SK-N-SH (cell line): ENCODE measurements at regions not wholly inside any gene's neighbourhood (a gene's known extent, or its start where the extent isn't known, plus 50 kb on each side); places are given as distances from the start of the nearest gene placed in this dataset.

Experiments
- EP300 ChIP-seq, 2 experiments: IDR thresholded peaks; 2 replicates each; pipeline versions ENCODE4 v1.4.0 to v1.6.1; 2012; ENCODE audit warnings: borderline replicate concordance in 1 of 2, low read depth in 1 of 2, low read length in 1 of 2
- RCOR1 ChIP-seq: fragments of 150-350 bp; IDR thresholded peaks from 2 replicates; pipeline ENCODE4 v1.6.1; 2017; ENCODE audit warnings: antibody characterized with exemption, low read length
- TCF12 ChIP-seq: IDR thresholded peaks from 2 replicates; pipeline ENCODE4 v1.4.0; 2012
- TEAD4 ChIP-seq: IDR thresholded peaks from 2 replicates; pipeline ENCODE4 v1.4.0; 2012; ENCODE audit warnings: mild to moderate bottlenecking, borderline replicate concordance; ENCODE audit not compliant: insufficient read depth
- YY1 ChIP-seq: IDR thresholded peaks from 2 replicates; pipeline ENCODE4 v1.4.0; 2012; ENCODE audit warnings: low read depth, mild to moderate bottlenecking
- TF ChIP-seq, protein P1 (sequence below): fragments of 200-600 bp; sonication (generic); IDR thresholded peaks from 2 replicates; pipeline ENCODE4 v1.6.1; 2017; ENCODE audit warnings: antibody characterized with exemption, mild to moderate bottlenecking, moderate library complexity
- TF ChIP-seq, protein P2 (sequence below): IDR thresholded peaks from 2 replicates; pipeline ENCODE4 v1.6.1; 2012; ENCODE audit warnings: mild to moderate bottlenecking, low read depth, low read length, moderate library complexity

DNA sequence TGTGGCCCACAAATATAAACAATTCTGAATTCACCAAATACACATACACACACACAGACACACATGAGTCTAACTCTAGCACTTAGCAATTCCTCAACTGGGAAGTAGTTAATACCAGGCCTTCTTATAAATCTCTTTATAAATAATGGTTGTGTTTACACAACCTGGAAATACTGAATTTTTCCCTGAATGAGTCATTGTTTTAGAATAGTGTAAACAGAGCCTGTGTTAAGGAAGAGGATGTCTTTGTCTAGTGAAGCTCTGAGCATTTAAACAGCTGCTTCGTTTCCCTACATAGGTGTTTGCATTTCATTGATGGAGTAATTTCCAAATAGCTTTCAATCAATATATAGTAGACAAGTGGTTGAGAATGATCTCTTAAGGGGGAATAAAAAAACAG is 218.8 kb downstream of the BTG1 start:
- TF ChIP-seq TCF12, result no peak
- TF ChIP-seq, protein P1, sequence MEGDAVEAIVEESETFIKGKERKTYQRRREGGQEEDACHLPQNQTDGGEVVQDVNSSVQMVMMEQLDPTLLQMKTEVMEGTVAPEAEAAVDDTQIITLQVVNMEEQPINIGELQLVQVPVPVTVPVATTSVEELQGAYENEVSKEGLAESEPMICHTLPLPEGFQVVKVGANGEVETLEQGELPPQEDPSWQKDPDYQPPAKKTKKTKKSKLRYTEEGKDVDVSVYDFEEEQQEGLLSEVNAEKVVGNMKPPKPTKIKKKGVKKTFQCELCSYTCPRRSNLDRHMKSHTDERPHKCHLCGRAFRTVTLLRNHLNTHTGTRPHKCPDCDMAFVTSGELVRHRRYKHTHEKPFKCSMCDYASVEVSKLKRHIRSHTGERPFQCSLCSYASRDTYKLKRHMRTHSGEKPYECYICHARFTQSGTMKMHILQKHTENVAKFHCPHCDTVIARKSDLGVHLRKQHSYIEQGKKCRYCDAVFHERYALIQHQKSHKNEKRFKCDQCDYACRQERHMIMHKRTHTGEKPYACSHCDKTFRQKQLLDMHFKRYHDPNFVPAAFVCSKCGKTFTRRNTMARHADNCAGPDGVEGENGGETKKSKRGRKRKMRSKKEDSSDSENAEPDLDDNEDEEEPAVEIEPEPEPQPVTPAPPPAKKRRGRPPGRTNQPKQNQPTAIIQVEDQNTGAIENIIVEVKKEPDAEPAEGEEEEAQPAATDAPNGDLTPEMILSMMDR, result no peak
- TF ChIP-seq EP300 (IDR thresholded peaks at IDR 0.05; ENCODE audit: borderline replicate concordance in 1 of 2, low read depth in 1 of 2, low read length in 1 of 2), result no peak
- no peak for TF ChIP-seq YY1
- no peak for TF ChIP-seq TEAD4
- TF ChIP-seq, protein P2, sequence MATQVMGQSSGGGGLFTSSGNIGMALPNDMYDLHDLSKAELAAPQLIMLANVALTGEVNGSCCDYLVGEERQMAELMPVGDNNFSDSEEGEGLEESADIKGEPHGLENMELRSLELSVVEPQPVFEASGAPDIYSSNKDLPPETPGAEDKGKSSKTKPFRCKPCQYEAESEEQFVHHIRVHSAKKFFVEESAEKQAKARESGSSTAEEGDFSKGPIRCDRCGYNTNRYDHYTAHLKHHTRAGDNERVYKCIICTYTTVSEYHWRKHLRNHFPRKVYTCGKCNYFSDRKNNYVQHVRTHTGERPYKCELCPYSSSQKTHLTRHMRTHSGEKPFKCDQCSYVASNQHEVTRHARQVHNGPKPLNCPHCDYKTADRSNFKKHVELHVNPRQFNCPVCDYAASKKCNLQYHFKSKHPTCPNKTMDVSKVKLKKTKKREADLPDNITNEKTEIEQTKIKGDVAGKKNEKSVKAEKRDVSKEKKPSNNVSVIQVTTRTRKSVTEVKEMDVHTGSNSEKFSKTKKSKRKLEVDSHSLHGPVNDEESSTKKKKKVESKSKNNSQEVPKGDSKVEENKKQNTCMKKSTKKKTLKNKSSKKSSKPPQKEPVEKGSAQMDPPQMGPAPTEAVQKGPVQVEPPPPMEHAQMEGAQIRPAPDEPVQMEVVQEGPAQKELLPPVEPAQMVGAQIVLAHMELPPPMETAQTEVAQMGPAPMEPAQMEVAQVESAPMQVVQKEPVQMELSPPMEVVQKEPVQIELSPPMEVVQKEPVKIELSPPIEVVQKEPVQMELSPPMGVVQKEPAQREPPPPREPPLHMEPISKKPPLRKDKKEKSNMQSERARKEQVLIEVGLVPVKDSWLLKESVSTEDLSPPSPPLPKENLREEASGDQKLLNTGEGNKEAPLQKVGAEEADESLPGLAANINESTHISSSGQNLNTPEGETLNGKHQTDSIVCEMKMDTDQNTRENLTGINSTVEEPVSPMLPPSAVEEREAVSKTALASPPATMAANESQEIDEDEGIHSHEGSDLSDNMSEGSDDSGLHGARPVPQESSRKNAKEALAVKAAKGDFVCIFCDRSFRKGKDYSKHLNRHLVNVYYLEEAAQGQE, result no peak
- no peak for TF ChIP-seq RCOR1
